MCF 10A (cell line): ENCODE measurements at regions not wholly inside any gene's neighbourhood (a gene's known extent, or its start where the extent isn't known, plus 50 kb on each side); places are given as distances from the start of the nearest gene placed in this dataset.
A peak's percentile ranks its signal among the peaks of the same experiment; 100 is the strongest.

ENCODE experiments used
- BruUV-seq: library from RNA; stranded (reverse); fragments of 400-500 nt; replicated peaks from 2 replicates; lab custom pipeline; 2021; lab: Mats Ljungman, UMichigan
- CTCF ChIA-PET: fragments of 300-600 bp; sonication (Branson Sonifier 250); formaldehyde crosslinking; extraction: SDS; loops from one replicate; lab custom pipeline; 2021; ENCODE audit warnings: antibody characterized with exemption, inconsistent platforms; lab: Yijun Ruan, JAX
- POLR2A ChIA-PET: fragments of 300-600, 350-650 bp; sonication (Branson Sonifier 250); formaldehyde crosslinking; extraction: SDS; loops from one replicate; lab custom pipeline; 2020; ENCODE audit warnings: antibody characterized with exemption, inconsistent platforms; lab: Yijun Ruan, JAX
- DNase-seq: peaks from one replicate; pipeline ENCODE4 v3.0.0-alpha.2; 2018; ENCODE audit not compliant: unreplicated experiment
- H3K27ac Mint-ChIP-seq: one replicate; pipeline ENCODE4 v1.8.0; 2022; ENCODE audit warnings: mild to moderate bottlenecking, low read depth, mixed read lengths; ENCODE audit not compliant: unreplicated experiment
- H3K27me3 Mint-ChIP-seq: one replicate; pipeline ENCODE4 v1.8.0; 2022; ENCODE audit warnings: mixed read lengths; ENCODE audit not compliant: insufficient read depth, unreplicated experiment
- H3K36me3 Mint-ChIP-seq: one replicate; pipeline ENCODE4 v1.8.0; 2022; ENCODE audit warnings: mild to moderate bottlenecking, moderate library complexity, mixed read lengths; ENCODE audit not compliant: insufficient read depth, unreplicated experiment
- H3K4me1 Mint-ChIP-seq: one replicate; pipeline ENCODE4 v1.8.0; 2022; ENCODE audit warnings: mixed read lengths; ENCODE audit not compliant: insufficient read depth, unreplicated experiment
- H3K4me3 Mint-ChIP-seq: one replicate; pipeline ENCODE4 v1.8.0; 2022; ENCODE audit warnings: mild to moderate bottlenecking, moderate library complexity, mixed read lengths; ENCODE audit not compliant: unreplicated experiment
- H3K9me3 Mint-ChIP-seq: one replicate; pipeline ENCODE4 v1.8.0; 2022; ENCODE audit warnings: mixed read lengths; ENCODE audit not compliant: unreplicated experiment
- intact Hi-C: fragments of 100-400 bp; cut with micrococcal nuclease; formaldehyde crosslinking; loops from 2 replicates; pipeline ENCODE4 v1.14.1; 2022
- TF ChIP-seq, protein P1 (sequence below): fragments of 200-600 bp; IDR thresholded peaks from one replicate; pipeline ENCODE4 v1.8.0; 2022; ENCODE audit warnings: antibody characterized with exemption, mild to moderate bottlenecking; ENCODE audit not compliant: unreplicated experiment

DNA sequence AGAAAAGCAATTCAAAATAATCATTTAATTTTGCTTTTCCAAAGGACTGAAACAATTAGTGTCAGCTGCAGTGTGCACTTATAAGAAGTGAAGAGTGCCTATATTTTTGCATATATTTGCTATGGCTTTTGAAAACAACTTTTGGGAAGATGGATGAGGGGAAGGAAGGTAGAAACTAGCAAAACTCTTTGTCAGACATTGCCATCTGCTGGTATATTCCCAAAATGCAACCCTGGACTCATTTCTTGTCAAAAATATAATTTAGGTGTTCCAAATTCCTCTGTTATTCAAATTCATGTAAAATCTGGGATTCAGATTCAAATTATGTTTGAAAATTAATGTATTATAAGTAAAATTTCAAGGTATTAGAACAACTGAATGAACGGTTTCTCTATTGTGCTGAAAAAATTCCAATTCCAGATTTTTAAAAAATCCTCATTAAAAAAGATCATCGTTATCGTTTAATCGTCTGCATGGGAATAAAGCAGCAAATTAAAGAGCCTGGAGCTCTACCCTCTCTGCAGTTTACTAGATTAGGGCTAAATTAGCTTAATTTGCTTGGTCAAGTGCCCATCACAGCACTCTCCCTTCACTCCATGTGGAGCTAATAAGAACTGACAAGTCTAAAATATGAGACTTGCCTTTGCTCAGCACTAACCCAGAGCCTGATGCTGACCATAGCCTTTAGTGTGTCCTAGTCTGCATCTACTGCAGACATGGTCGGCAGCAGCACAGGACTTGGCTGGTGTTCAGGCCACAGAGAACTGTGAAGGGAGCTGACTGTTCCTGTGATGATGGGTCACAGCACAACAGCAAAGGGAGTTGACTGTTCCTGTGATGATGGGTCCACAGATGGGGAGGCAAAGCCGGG lies 67.9 kb upstream of the MITF start:
- intact Hi-C loops: loop anchor here (1.0 to 5.0 kb wide), 7 partner anchors 130 to 550 kb away; no protein-coding TSS in a partner anchor
- H3K27me3 Mint-ChIP-seq: no peaks in the 10 kb centered on the region
- H3K36me3 Mint-ChIP-seq: no peaks in the 10 kb centered on the region
- no peak overlapping the region for H3K4me3 Mint-ChIP-seq
- TF ChIP-seq, protein P1, sequence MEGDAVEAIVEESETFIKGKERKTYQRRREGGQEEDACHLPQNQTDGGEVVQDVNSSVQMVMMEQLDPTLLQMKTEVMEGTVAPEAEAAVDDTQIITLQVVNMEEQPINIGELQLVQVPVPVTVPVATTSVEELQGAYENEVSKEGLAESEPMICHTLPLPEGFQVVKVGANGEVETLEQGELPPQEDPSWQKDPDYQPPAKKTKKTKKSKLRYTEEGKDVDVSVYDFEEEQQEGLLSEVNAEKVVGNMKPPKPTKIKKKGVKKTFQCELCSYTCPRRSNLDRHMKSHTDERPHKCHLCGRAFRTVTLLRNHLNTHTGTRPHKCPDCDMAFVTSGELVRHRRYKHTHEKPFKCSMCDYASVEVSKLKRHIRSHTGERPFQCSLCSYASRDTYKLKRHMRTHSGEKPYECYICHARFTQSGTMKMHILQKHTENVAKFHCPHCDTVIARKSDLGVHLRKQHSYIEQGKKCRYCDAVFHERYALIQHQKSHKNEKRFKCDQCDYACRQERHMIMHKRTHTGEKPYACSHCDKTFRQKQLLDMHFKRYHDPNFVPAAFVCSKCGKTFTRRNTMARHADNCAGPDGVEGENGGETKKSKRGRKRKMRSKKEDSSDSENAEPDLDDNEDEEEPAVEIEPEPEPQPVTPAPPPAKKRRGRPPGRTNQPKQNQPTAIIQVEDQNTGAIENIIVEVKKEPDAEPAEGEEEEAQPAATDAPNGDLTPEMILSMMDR: peak; percentile 70
- ChIA-PET CTCF (interaction anchor here (0.6 to 9.1 kb wide), 45 partner anchors 10 to 1048 kb away, joined by 3 to 96 read pairs (median 4); partner anchors contain the start of gene LMOD3), POLR2A (interaction anchor here (0.7 to 1.7 kb wide), 2 partner anchors 130 to 305 kb away, joined by 3 read pairs; no protein-coding TSS in a partner anchor)
- BruUV-seq: no TSS peak
- DNase-seq: peak; percentile 67
- peaks cover 14% of the 10 kb centered on the region for H3K4me1 Mint-ChIP-seq
- no peaks in the 10 kb centered on the region for H3K9me3 Mint-ChIP-seq
- H3K27ac Mint-ChIP-seq: no peak overlapping the region

DNA sequence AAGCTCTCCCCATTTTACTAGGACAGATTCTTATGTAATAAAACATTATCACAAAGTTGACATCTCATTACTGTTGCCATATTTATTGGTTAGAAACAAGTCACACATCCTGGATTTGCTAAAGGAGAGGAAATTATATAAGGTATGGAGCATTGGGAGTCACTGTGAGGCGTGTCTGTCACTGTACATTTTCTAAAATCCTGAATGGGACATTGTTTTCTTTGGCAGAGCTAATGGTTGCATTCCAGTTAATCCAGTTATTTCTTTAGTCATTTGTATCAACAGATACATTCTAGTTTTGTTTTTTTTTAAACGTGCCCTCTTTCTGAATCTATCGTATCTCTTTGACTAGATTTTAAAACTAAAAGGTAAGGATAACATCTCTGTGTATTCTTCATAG lies 70.2 kb upstream of the MITF start:
- Mint-ChIP-seq H3K27me3 (no peaks in the 10 kb centered on the region), H3K4me1 (peaks cover 25% of the 10 kb centered on the region), H3K36me3 (no peaks in the 10 kb centered on the region), H3K4me3 (no peak overlapping the region), H3K9me3 (no peaks in the 10 kb centered on the region), H3K27ac (no peak overlapping the region)
- POLR2A ChIA-PET: interaction anchor here (0.7 to 1.3 kb wide), 2 partner anchors 12 to 128 kb away, joined by 3 to 4 read pairs; no protein-coding TSS in a partner anchor
- DNase-seq: no peak
- CTCF ChIA-PET: interaction anchor here (0.6 to 9.1 kb wide), 14 partner anchors 20 to 548 kb away, joined by 3 to 96 read pairs (median 5); no protein-coding TSS in a partner anchor
- TF ChIP-seq, protein P1: no peak
- intact Hi-C loops: no loop called here
- BruUV-seq: no TSS peak

DNA sequence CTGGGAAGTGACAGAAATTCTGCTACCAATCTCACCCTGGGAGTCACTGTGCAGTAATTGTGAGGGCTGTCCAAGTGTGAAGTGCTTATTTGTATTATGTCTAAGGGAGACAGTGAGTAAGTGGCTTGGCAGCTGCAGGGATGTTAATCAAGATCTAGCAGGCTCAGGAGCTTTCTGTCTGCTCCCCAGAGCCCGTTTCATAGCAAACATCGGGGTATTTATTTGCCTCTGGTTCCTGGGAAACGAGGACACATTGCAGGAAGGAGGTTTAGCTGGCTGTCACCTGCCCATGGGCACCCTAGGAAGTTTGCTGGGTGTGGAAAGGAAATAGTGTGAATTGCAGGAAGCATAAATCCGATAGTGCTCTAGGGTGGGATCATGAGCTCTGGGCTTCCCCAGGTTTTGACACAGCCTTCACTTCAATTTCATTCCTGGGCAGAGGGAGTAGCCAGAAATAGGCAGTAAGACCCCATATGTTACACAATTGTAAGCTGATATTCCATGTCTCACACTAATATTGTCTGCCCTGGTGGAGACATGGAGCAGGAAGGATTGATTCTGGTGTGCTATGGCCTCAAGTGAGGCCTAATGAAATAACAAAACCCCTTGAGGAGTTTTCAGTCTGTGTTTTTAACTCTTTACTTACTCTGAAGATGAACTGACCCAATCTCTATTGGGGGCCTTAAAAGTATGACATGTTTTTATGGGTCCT lies 74.1 kb upstream of the MITF start:
- POLR2A ChIA-PET: interaction anchor here (0.6 to 1.4 kb wide), 5 partner anchors 20 to 581 kb away, joined by 3 to 7 read pairs (median 3); no protein-coding TSS in a partner anchor
- Mint-ChIP-seq H3K27ac (no peak overlapping the region), H3K4me3 (no peak overlapping the region), H3K9me3 (no peaks in the 10 kb centered on the region), H3K27me3 (no peaks in the 10 kb centered on the region), H3K36me3 (no peaks in the 10 kb centered on the region), H3K4me1 (peaks cover 25% of the 10 kb centered on the region)
- DNase-seq: peak; percentile 38
- CTCF ChIA-PET: interaction anchor here (0.5 to 1.8 kb wide), 10 partner anchors 8 to 544 kb away, joined by 3 to 6 read pairs (median 4); no protein-coding TSS in a partner anchor
- TF ChIP-seq, protein P1: no peak
- intact Hi-C loops: no loop called here
- BruUV-seq: no TSS peak
